ENCODE measurements at regions not wholly inside any gene's neighbourhood (a gene's known extent, or its start where the extent isn't known, plus 50 kb on each side); places are given as distances from the start of the nearest gene placed in this dataset.

- TF ChIP-seq CTCF (IDR thresholded peaks at IDR 0.05; ENCODE audit: low read length) (no peak), EZH2 (IDR thresholded peaks at IDR 0.05; ENCODE audit: borderline replicate concordance, low read length) (no peak)
Measured at GRCh38 chr3:8436661-8437287, 64.8 kb upstream of the LMCD1 start.

All from OCI-LY1 (cell line).